ENCODE measurements at regions not wholly inside any gene's neighbourhood (a gene's known extent, or its start where the extent isn't known, plus 50 kb on each side); places are given as distances from the start of the nearest gene placed in this dataset.

GRCh38 chr14:85883101-85883500 lies 353.2 kb downstream of the FLRT2 start:
- Histone ChIP-seq H3K9me1 (replicated peaks; ENCODE audit: control insufficient read depth, extremely low read depth, insufficient read depth, low read length) (no peaks in the 10 kb centered on the region), H3K9ac (replicated peaks; ENCODE audit: extremely low read depth, insufficient read depth, low read length) (no peak overlapping the region), H2AFZ (ENCODE audit: low read depth, low read length) (no peak overlapping the region), H3K4me2 (ENCODE audit: insufficient read depth, low read length) (no peak overlapping the region), H3K27ac (ENCODE audit: insufficient read depth, low read depth, low read length) (no peak overlapping the region), H4K20me1 (replicated peaks; ENCODE audit: control insufficient read depth, extremely low read depth, insufficient read depth, low read length) (no peaks in the 10 kb centered on the region), H3K27me3 (ENCODE audit: control insufficient read depth in 2 of 2, insufficient read depth in 2 of 2, low read length in 2 of 2) (no peaks in the 10 kb centered on the region), H3K4me1 (ENCODE audit: control insufficient read depth, extremely low read depth, insufficient read depth, low read length) (no peaks in the 10 kb centered on the region), H3K4me3 (replicated peaks in 1 of 3; ENCODE audit: insufficient read depth in 1 of 3, low read depth in 1 of 3, low read length in 3 of 3) (no peak overlapping the region), H3K9me3 (replicated peaks; ENCODE audit: control insufficient read depth, insufficient read depth, low read length) (peaks cover 4% of the 10 kb centered on the region), H3K79me2 (ENCODE audit: control insufficient read depth, insufficient read depth, low read length) (no peaks in the 10 kb centered on the region), H3K36me3 (ENCODE audit: control insufficient read depth in 2 of 2, extremely low read depth in 1 of 2, insufficient read depth in 2 of 2, low read length in 2 of 2) (no peaks in the 10 kb centered on the region)
- no TSS peak for BruUV-seq (replicated peaks)
- CTCF ChIA-PET = no interaction called here
- TF ChIP-seq MYC (IDR thresholded peaks at IDR 0.05; ENCODE audit: low read depth, low read length) (no peak), POLR2AphosphoS5 (IDR thresholded peaks at IDR 0.05; ENCODE audit: insufficient read depth, low read depth, low read length) (no peak)
- intact Hi-C loops (cut with micrococcal nuclease) = no loop called here
- FAIRE-seq = no peak
- no peak for DNase-seq (ENCODE audit: low read depth, low spot score)
- POLR2A ChIA-PET = no interaction called here
- dilution Hi-C loops (cut with MboI; ENCODE audit: extremely low pct_ligation_motif_present, low sequenced_read_pairs) = no loop called here

GRCh38 chr14:85881935-85882334 lies 352.0 kb downstream of the FLRT2 start:
- Histone ChIP-seq H2AFZ (ENCODE audit: low read depth, low read length) (no peak overlapping the region), H3K4me2 (ENCODE audit: insufficient read depth, low read length) (no peak overlapping the region), H4K20me1 (replicated peaks; ENCODE audit: control insufficient read depth, extremely low read depth, insufficient read depth, low read length) (no peaks in the 10 kb centered on the region), H3K36me3 (ENCODE audit: control insufficient read depth in 2 of 2, extremely low read depth in 1 of 2, insufficient read depth in 2 of 2, low read length in 2 of 2) (no peaks in the 10 kb centered on the region), H3K27ac (ENCODE audit: insufficient read depth, low read depth, low read length) (no peak overlapping the region), H3K4me1 (ENCODE audit: control insufficient read depth, extremely low read depth, insufficient read depth, low read length) (no peaks in the 10 kb centered on the region), H3K27me3 (ENCODE audit: control insufficient read depth in 2 of 2, insufficient read depth in 2 of 2, low read length in 2 of 2) (no peaks in the 10 kb centered on the region), H3K9me3 (replicated peaks; ENCODE audit: control insufficient read depth, insufficient read depth, low read length) (peaks cover 4% of the 10 kb centered on the region), H3K9me1 (replicated peaks; ENCODE audit: control insufficient read depth, extremely low read depth, insufficient read depth, low read length) (no peaks in the 10 kb centered on the region), H3K79me2 (ENCODE audit: control insufficient read depth, insufficient read depth, low read length) (no peaks in the 10 kb centered on the region), H3K9ac (replicated peaks; ENCODE audit: extremely low read depth, insufficient read depth, low read length) (no peak overlapping the region), H3K4me3 (replicated peaks in 1 of 3; ENCODE audit: insufficient read depth in 1 of 3, low read depth in 1 of 3, low read length in 3 of 3) (no peak overlapping the region)
- no peak for FAIRE-seq
- dilution Hi-C loops (cut with MboI; ENCODE audit: extremely low pct_ligation_motif_present, low sequenced_read_pairs) (no loop called here), intact Hi-C loops (cut with micrococcal nuclease) (no loop called here)
- ChIA-PET POLR2A (no interaction called here), CTCF (no interaction called here)
- no peak for TF ChIP-seq POLR2AphosphoS5 (IDR thresholded peaks at IDR 0.05; ENCODE audit: insufficient read depth, low read depth, low read length)
- no peak for TF ChIP-seq MYC (IDR thresholded peaks at IDR 0.05; ENCODE audit: low read depth, low read length)
- TF ChIP-seq GATA2 (IDR thresholded peaks at IDR 0.05; ENCODE audit: insufficient read depth, insufficient read length, low read depth, low read length) = no peak
- DNase-seq (ENCODE audit: low read depth, low spot score) = no peak
- BruUV-seq (replicated peaks) = no TSS peak
